ENCODE measurements at regions not wholly inside any gene's neighbourhood (a gene's known extent, or its start where the extent isn't known, plus 50 kb on each side); places are given as distances from the start of the nearest gene placed in this dataset.
"Not testable (repeated sequence)": the region's sequence is repeated elsewhere in the genome, so short reads cannot be mapped to it uniquely, and the experiment has no call there.

DNA sequence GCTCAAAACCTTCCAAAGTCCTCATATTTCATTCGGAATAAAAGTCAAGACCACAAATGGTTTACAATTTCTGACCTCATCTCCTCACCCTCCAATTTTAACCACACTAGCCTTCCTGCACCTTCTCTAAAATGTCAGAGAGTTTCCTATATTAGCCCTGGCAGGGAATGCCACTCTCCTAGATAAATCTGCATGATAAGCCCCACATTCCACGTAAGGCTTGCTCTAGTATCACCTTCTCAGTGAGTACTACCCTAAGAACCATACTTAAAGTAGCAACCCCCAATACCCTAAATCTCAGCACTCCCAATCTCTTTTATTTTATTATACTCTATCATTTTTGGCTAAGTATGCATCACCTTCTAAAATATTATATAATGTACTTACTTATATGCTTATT lies 100.5 kb upstream of the SLITRK5 start:
- DNase-seq (ENCODE audit: low read depth, low spot score): no peak

DNA sequence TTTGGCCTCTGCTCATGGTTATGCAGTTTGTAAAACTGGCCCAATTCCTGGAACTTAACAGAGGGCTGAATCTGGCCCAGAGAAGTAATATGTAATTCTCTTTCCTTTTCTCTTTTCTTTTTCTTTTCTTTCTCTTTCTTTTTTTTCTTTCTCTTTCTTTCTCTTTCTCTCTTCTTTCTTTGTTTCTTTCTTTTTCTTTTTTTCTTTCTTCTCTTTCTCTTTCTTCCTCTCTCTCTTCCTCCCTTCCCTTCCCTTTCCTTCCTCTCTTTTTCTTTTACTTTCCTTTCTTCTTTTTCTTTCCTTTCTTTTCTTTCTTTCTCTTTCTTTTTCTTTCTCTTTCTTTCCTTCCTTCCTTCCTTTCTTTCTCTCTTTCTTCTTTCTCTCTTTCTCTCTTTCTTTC lies 88.8 kb upstream of the SLITRK5 start:
- DNase-seq (ENCODE audit: low read depth, low spot score): no peak
- H3K27ac ChIP-seq: no peak overlapping the region

More for the DNA sequence above, 100.5 kb upstream of the SLITRK5 start:
- no peak overlapping the region for H3K27ac ChIP-seq

DNA sequence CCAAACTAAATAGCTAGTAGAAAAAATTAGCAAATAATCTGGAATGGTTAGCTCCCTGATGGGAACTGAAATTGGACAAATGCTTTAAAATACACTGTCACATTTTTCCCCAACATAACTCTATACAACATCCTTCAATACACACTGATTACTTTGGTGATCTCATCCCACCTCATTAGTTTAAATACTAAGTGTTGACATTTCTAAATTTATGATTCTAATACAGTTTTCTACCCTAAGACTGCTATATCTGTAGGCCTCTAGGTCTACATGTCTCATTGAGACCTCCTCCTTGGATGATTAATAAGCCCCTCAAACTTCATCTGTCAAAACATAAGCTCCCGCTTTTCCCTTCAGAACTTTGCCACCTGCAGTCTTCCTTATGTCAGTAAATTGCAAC lies 80.7 kb upstream of the SLITRK5 start:
- no peak for DNase-seq (ENCODE audit: low read depth, low spot score)
- no peak overlapping the region for H3K27ac ChIP-seq

DNA sequence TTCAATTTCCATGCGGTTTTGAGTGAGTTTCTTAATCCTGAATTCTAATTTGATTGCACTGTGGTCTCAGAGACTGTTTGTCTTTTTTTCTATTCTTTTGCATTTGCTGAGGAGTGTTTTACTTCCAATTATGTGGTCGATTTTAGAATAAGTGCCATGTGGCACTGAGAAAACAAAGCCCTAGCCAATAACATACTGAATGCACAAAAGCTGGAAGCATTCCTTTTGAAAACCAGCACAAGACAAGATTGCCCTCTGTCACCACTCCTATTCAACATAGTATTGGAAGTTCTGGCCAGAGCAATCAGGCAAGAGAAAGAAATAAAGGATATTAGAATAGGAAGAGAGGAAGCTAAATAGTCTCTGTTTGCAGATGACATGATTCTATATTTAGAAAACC lies 66.7 kb upstream of the SLITRK5 start:
- DNase-seq (ENCODE audit: low read depth, low spot score): not testable (repeated sequence)

DNA sequence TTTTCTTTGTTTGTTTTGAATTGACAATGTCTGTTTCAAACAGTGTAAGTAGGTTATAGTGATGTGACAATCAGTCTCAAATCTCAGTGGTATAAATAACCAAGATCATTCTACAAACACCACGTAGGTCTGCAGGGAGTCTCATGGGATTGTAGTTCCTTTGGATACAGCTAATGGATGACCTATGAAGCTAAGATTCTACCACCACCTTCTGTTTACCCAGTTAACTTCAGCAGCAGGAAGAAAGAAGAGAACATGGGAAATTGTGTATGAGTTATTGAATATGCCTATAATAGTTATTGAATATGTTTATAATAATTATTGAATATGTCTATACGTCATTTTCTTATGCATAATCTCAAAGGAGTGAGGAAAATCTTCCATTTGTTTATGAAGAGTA lies 63.9 kb upstream of the SLITRK5 start:
- no peak for DNase-seq (ENCODE audit: low read depth, low spot score)

More for the DNA sequence above, 66.7 kb upstream of the SLITRK5 start:
- not testable (repeated sequence) for H3K27ac ChIP-seq

DNA sequence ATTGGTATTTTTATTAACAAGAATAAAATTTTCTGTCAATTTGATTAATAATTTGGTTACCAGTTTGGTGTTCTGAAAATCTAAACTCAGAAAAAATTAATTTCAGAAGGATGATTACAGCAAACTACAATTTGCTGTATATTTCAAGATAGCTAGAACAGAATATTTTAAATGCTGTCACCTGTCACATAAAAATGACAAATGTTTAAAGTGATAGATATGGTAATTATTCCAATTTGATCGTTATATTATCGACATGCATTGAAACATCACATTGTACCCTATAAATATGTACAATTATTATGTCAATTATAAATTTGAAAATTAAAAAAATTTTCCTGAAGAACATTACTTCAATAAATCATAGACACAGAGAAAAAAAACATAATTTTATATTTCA lies 56.9 kb upstream of the SLITRK5 start:
- H3K27ac ChIP-seq: no peak overlapping the region
- no peak for DNase-seq (ENCODE audit: low read depth, low spot score)

More for the DNA sequence above, 63.9 kb upstream of the SLITRK5 start:
- H3K27ac ChIP-seq: no peak overlapping the region

Measured in epithelial cell of prostate (primary cell).